ENCODE measurements at regions not wholly inside any gene's neighbourhood (a gene's known extent, or its start where the extent isn't known, plus 50 kb on each side); places are given as distances from the start of the nearest gene placed in this dataset.

DNA sequence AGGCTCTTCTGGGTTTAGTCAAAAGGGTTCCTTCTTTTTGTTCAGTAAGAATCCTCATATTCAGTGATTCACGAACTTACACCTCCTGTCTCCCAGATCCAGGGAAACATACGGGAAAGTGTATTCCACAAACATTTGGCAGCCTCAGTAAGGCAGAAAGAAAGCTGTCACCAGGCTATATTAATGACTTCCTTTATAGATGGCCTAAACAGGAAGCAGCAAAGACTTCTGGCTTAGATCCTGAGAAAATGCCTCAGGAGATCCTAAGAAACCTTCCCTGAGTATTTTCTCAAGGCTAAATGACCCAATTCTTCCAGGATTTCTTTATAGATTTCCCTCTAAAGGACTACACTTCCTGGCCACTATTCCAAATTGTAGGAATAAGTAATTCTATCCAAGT lies 1995.5 kb upstream of the CELF4 start:
- no peak for DNase-seq (ENCODE audit: low read depth)
- H3K4me3 ChIP-seq (ENCODE audit: low read depth, low read length), result no peak overlapping the region
- TF ChIP-seq, protein P1, sequence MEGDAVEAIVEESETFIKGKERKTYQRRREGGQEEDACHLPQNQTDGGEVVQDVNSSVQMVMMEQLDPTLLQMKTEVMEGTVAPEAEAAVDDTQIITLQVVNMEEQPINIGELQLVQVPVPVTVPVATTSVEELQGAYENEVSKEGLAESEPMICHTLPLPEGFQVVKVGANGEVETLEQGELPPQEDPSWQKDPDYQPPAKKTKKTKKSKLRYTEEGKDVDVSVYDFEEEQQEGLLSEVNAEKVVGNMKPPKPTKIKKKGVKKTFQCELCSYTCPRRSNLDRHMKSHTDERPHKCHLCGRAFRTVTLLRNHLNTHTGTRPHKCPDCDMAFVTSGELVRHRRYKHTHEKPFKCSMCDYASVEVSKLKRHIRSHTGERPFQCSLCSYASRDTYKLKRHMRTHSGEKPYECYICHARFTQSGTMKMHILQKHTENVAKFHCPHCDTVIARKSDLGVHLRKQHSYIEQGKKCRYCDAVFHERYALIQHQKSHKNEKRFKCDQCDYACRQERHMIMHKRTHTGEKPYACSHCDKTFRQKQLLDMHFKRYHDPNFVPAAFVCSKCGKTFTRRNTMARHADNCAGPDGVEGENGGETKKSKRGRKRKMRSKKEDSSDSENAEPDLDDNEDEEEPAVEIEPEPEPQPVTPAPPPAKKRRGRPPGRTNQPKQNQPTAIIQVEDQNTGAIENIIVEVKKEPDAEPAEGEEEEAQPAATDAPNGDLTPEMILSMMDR (conservative IDR thresholded peaks at IDR 0.05; ENCODE audit: low read depth, low read length), result no peak

DNA sequence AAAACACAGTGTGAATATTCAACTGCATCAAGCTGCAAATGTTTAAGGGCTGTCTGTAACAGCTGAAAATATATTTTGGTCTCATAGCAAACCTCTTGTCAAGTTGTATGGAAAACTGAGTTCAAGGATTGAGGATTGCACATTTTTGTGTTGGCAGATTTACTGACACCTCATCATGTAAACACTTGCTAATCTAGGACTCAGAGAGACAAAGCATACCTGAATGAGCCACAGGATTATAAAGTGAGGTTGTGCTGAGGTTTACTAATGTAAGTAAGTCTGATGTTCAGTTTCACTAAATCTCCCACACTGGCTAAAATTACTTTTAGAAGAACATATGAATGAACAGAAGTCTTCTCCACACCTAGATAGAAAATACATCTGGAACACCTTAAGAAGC lies 1993.1 kb upstream of the CELF4 start:
- no peak overlapping the region for H3K4me3 ChIP-seq (ENCODE audit: low read depth, low read length)
- TF ChIP-seq, protein P1 (conservative IDR thresholded peaks at IDR 0.05; ENCODE audit: low read depth, low read length), result no peak
- DNase-seq (ENCODE audit: low read depth), result peak; percentile 2

DNA sequence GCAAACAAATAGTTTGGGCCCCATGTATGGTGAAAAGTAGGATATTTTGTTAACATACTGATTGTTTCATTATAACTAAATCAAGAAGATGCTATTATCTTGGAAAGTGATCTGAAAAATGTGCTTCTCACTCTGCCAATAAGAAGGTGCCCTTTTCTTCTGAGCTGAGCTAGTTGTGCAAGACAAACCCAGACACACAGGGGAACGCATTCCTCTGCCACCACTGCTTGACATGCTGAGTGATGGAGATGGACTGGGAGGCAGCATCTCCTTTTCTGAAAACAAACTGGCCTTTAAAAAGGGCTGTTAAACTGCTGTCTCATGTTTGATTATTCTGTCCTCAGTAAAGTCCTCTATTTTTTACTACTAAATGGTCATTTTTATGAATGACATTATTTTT lies 1989.9 kb upstream of the CELF4 start:
- DNase-seq (ENCODE audit: low read depth), result peak; percentile 18
- TF ChIP-seq, protein P1 (conservative IDR thresholded peaks at IDR 0.05; ENCODE audit: low read depth, low read length), result no peak

DNA sequence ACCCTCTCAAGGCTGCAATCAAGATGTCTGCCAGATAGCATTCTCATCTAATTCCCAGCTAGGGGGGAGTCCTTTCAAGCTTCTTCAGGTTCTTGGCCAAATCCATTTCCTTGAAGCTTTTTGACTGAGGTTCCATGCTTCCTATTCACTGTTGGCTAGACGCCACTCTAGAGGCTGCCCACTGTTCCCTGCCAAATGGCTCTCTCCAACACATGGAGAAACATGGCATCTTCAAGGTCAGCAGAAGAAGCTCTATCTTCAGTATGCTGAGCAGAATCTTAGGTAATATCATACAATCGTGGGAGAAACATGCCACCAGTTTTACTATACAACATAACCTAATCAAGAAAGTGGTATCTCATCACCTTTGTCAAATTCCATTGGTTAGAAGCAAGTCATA lies 1985.1 kb upstream of the CELF4 start:
- TF ChIP-seq, protein P1 (conservative IDR thresholded peaks at IDR 0.05; ENCODE audit: low read depth, low read length), result no peak
- H3K4me3 ChIP-seq (ENCODE audit: low read depth, low read length), result no peak overlapping the region
- no peak for DNase-seq (ENCODE audit: low read depth)

More for the DNA sequence above, 1989.9 kb upstream of the CELF4 start:
- H3K4me3 ChIP-seq (ENCODE audit: low read depth, low read length), result no peak overlapping the region

DNA sequence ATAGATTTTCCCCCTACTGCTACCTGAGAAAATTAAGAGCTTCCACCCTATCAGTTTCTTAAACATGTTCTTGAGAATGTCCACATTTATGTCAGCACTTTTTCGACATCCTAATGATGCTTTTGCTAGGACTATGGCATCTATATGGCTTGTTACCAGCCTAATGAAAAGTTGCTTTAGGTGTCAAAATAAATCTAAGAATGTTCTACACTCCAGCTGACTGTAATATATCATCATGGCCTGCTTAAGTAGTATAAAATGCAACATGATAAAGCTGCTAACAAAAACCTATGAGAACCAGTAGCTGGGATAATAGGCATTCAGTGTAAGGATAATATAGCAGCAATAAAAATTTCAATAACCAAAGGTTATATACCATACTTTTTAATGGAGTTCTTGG lies 1983.5 kb upstream of the CELF4 start:
- DNase-seq (ENCODE audit: low read depth), result no peak
- H3K4me3 ChIP-seq (ENCODE audit: low read depth, low read length), result no peak overlapping the region
- TF ChIP-seq, protein P1 (conservative IDR thresholded peaks at IDR 0.05; ENCODE audit: low read depth, low read length), result no peak

DNA sequence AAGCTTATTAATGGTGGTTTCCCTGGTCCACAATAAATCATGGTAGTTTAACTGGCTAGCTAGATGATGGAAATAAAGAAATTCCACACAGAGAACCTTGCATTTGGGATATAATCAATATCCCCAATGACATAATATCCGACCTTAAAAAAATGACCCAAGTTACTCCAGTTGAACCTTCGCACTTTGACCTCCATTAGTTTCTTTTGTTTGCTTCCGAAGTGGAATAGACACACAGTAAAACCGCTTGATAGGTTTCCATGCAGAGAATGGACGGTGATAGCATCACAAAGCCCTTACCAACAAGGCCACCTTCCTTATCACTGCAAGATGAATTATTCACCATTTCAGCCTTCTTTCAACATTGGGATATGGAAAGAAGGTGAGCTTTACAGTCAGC lies 1966.1 kb upstream of the CELF4 start:
- H3K4me3 ChIP-seq (ENCODE audit: low read depth, low read length), result no peak overlapping the region
- TF ChIP-seq, protein P1 (conservative IDR thresholded peaks at IDR 0.05; ENCODE audit: low read depth, low read length), result no peak
- no peak for DNase-seq (ENCODE audit: low read depth)

DNA sequence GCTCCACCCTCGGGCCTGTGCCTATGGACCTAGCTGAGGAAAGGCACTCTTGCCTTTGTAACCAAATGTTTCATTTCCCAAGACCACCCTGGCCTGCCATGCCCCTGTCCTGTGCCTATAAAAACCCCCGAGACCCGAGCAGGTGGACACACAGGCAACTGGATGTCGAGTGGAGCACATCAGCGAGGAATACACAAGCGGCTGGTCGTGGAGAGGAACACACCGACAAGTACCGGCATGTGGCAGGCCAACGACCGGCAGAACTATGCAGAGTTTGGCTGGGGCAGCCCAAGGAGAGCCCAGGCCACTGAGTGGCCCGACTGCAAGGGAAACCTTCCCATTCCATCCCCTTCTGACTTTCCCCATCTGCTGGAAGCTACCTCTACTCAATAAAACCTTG lies 1963.8 kb upstream of the CELF4 start:
- TF ChIP-seq, protein P1 (conservative IDR thresholded peaks at IDR 0.05; ENCODE audit: low read depth, low read length), result no peak
- no peak for DNase-seq (ENCODE audit: low read depth)
- H3K4me3 ChIP-seq (ENCODE audit: low read depth, low read length), result no peak overlapping the region
